ENCODE measurements at regions not wholly inside any gene's neighbourhood (a gene's known extent, or its start where the extent isn't known, plus 50 kb on each side); places are given as distances from the start of the nearest gene placed in this dataset.

DNA sequence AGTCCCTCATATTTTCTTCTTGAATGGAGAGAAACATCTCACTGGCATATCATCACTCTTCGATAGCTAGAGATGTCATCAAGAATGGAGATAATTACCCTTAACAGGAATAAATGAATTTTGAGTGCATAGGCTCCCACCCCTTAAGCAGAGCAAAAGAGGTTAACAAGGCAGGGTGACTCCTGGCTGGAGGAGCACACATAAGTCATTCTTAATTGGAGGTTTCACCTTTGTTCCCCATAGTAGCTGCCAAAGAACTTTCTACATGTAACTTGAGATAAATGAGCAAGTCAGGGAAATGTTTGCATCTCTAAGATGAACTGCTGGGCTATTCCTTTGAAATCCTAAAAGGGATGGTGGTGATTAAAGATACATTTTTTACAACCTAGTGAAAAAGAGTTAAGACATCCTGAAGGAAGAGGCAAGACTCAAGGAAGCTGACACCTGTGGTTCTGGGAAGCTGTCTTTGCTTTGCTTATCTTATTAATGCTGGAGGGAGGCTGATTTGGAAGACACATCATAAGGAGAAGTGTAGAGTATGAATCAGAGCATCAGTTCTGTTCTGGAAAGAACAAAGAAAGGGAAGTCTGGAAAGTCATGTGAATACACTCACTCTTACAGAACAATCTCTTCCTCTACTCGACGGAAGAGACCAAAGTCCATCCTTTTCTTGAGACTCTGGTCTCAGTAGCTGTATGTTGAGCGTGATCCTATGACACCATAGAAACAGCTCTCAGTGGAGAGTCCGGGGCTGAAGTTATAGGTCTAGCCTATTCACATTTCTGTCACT is 326.3 kb downstream of the OSTF1 start:
- no peak for DNase-seq (ENCODE audit: low read depth in 2 of 2)

DNA sequence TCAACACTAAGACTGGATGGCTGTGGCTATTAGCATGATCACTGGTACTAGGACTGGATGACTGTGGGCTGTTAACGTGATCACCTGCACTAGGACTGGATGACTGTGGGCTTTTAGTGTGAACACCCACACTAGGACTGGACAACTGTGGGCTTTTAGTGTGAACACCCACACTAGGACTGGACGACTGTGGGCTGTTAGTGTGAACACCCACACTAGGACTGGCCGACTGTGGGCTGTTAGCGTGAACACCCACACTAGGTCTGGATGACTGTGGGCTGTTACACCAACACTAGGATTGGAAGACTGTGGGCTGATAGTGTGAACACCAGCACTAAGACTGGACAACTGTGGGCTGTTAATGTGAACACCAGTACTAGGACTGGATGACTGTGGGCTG is 329.2 kb downstream of the OSTF1 start:
- DNase-seq (ENCODE audit: low read depth in 2 of 2): no peak

DNA sequence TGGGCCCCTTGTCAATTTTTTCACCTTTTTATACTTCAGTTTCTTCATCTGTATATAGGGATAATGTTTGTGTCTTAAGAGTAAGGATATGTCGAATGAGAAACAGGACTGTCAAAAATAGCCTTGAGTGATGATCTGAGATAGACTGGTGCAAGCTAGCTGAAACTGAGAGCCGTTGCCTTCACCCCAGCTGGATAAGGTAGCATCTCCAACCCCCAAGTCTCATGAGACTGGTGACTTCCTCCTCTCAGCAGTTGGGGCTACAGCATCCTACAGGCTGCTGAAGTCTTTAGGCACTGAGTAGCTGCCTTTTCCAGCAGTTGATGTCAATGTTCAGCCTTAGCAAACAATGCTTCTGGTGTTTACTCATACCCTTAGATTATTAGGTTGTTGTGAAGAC is 330.2 kb downstream of the OSTF1 start:
- DNase-seq (ENCODE audit: low read depth in 2 of 2): no peak

DNA sequence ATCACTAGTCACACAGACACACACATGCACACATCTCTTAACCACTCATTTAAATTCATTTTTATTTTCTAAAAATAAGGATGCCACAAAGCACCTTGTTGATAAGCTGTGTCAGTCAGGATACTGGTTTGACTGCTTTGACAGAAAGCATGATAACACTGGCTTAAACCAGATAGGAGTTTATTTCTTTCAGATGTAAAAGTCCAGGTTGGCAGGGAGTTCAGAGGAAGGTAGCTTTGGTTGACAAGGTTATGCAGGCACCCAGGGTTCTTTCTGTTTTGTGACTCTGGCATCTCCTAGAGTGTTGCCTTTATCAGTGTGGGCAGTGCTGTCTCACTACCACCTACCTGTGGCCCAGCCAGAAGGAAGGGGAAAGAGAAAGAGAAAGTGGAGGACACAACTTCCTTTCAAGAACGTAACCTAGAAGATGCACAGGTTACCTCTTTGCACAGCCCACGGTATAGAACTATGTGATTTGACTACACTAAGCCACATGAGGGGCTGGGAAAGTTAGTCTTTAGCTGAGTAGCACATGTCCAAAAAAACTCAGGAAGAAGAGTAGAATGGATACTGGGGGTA is 334.7 kb downstream of the OSTF1 start:
- no peak for DNase-seq (ENCODE audit: low read depth in 2 of 2)

DNA sequence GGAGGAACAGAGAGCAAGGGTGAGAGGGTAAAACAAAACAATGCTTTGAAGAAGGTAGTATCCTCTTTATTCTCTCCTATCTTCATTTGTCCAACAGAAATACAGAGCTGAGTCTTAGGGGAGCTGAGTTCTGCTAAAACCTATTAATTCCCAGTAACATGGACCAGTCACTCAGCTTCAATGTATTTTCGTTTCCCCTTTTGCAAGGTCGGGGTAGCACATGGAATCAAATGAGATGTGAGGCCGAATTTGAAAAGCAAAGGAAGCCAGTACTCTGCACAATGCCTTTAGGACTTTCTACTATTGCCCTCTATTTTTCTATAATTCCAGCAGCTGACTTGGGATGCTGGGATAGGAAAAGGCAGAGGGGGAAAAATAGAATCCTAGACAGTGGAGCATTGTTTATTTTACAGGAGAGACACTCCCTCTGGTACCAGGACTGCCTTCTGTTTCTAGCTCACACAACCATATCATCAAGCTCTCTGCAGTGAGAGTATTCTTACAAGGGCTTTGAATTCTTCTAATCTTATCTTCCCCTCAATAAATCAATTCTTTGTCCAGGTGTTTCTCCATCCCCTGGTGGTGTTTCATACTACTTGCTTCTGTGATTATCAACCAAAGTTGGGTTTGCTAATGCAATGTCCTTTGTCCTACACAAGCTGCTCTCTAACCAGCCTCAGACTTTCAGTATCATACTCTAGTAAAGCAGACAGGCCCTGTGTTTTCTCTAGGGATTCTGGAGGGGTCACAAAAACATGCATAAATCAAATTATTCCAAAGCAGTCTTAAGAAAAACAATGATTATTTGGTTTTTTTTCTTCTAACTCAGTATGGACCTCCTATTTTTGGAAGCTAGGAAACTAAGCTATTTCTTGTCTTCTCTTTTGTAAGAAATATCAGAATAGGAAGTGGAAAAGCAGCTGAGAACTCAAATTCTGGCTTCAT is 341.5 kb downstream of the OSTF1 start:
- DNase-seq (ENCODE audit: low read depth in 2 of 2): no peak

DNA sequence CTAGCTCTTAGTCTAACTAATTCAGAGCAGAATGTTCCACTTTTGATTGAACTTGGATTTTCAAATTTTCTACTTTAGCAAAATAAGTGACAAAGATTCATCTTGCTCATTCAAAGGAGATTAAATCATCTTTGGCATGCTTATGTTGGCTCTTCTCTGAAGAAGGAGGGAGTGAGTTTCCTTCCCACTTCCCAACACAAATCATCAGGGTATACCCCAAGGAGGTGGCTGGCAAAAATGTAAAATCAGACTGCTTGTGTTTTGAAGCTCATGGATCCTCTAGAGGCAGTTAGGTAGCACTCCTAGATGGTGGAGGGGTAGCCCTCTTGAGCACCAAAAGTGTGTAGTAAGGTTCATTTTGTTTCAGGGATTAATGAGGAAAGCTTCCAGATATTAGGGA is 343.1 kb downstream of the OSTF1 start:
- DNase-seq (ENCODE audit: low read depth in 2 of 2): no peak

DNA sequence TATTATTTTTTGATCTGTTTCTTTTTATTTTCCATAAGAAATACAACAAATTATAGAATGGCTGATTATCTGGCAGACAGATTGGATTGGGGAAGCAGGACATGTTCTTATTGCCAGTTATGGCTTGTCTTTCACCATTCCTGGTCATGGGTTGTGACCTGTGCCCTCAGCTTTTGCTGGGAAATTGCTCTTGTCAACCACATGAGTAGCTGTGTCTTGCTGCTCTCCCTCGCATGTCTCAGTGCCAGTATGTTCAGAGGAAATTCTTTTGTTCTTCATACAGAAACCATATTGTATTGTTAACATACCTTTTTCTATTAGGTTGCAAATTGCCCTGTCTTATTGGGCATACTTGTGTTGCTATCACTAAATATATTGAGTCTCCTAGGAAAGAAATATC is 344.1 kb downstream of the OSTF1 start:
- no peak for DNase-seq (ENCODE audit: low read depth in 2 of 2)

DNA sequence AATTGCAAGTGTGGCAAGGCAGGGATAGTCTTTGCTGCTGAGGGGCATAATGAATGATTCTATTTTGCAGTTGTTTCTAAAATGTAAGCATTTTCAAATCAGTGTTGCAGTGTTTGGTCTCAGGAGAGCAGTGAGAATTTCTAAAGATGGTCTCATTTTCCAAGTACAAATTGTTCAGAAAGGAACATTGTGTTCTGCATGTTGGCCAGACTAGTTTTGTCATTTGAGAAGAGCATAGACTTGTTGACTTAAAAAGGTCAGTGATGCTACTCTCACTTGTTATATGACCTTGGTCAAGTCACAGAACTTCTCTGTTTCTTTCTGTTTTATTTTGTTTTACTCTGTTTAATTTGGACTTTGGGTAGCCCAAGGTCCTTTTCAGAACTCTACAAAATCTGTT is 344.6 kb downstream of the OSTF1 start:
- DNase-seq (ENCODE audit: low read depth in 2 of 2): no peak

DNA sequence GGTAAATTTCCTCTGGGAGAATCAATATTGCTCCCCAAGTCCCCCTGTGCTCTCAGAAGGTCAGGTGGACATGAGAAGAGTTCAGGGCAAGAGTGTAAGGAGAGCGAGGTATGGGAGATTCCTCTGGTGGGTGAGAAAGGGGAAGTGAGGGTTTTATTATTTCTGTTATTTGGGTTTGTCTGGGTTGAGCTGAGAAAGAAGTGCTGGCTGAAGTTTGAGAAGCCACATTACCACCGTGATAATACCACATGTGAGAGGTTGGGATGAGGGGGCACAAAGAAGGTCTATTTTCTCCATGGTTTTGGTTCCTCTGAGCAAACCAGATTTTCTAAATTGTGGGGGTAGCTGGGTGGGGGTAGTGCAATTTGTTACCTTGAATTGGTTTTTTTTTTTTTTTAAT is 350.4 kb downstream of the OSTF1 start:
- no peak for DNase-seq (ENCODE audit: low read depth in 2 of 2)

DNA sequence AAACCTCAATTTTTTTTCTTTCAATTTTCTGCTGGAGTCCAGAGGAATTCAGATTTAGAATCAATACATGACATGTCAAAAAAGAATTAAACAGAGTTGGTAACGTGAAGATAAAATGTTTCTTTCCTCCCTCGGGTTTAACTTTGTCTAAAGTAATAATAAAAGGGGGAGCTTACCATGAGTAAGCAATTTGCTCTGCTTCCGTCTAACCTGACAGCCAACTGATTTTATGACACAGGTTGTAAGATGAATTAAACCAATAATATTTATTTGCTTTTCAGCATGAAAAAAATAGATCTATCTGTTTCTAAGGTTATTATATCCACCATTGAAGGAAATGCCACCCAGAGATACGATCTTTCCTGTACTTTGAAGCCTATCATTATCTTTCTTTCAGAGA is 352.6 kb downstream of the OSTF1 start:
- no peak for DNase-seq (ENCODE audit: low read depth in 2 of 2)

DNA sequence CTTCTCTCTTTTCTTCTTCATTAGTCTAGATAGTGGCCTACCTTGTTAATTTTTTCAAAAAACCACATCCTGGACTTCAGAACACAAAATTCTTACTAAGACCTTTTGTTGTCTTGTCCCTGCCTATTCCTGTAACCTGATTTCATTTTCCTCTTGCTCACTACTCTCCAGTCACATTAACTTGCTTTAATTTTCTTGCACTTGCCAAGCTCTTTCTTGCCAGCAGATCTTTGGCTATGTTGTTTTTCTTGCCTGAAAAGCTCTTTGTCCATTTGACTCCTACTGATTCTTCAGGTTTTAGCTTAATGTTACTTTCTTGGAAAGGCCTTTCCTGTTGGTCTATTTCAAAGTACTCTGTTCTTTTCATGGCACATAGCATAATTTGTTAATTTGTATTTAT is 356.8 kb downstream of the OSTF1 start:
- no peak for DNase-seq (ENCODE audit: low read depth in 2 of 2)

DNA sequence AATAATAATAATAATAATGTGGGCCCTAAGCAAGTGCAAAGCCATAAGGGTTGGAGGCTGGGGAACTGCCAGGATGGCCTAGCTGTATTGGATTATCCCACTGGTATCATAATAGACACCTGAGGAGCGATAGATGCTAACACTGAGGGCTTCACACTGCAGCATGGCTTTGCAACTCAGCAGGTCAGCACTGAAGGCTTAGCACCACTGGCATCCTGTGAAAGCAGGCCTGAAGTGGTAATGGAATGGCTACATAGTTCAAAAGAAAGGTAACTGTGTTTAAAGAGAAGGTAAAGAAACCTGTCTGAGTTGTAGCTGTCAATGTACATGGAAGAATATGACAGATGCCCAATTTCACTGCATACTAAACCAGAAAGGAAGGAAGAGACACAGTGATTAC is 359.0 kb downstream of the OSTF1 start:
- DNase-seq (ENCODE audit: low read depth in 2 of 2): no peak

DNA sequence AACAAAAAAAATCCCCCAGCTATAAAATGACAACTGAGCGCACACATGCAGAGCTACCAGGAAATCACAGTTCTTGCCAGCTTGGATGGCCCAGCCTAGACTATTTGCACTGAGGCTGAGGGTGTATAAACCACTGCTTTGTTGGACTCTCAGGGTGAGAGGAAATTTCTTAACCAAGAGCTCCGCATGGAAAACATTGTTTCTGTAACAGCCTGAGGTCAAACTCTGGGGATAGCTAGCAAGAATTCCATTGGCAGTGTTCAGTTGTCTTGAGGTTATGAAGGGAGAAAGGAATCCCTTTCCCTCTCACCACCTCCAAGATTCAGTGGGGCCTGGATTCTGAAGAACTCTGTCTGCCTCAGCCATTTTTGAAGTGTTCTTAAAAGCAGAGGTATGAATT is 360.0 kb downstream of the OSTF1 start:
- DNase-seq (ENCODE audit: low read depth in 2 of 2): no peak

DNA sequence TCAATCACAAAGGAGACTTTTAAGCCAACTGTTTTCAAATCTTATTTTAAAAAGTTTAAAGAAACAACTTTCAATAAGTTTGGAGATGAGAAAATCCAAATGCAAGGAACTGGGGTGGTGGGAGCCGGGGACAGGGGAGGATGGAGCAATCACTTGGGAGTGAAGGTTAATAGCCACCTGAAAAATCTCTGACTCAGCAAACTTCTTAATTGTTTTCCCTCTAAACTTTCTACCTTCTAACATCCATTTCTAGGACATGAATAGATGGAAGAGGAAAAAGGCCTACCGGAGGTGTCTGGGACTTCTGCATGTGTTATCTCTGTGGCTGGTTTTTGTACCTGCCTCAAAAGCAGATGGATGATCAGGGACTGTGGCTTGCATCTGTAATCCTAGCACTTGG is 360.6 kb downstream of the OSTF1 start:
- DNase-seq (ENCODE audit: low read depth in 2 of 2): no peak

DNA sequence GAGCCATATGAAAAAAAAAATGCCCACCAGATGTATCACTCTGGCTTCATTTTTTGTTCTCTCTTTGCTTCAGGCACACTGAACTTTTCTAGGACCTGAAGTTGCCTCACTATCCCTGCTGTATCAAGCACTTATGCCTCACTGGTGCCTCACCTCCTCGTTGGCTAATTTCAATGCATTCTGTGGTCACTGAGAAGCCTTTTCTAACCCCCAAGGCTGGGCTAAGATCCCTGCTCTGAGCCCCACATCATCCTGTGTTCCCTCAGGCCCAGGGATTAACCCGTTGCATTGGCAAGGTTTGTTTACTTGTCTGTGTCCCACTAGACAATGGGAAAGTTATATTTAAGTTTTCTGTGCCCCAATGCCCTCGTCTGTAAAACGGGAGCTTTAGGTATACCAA is 362.7 kb downstream of the OSTF1 start:
- no peak for DNase-seq (ENCODE audit: low read depth in 2 of 2)

DNA sequence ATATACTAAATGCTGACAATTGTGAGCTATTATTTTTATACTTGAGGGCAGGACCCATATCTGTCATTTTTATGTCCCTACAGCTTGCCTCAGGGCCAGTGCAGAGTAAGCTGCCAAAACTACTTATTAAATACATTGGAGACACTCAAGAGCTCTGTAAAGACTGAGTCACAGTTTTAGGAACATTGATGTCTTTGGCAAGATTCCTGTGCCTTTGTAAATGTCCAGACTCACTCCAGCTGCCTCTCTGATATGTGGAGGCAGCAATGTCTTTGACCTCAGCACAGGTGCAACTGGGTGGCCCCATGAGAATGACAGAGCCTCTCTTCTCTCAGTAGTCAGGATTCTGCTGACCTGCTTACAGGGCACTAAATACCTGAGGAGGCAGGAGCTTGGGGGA is 363.2 kb downstream of the OSTF1 start:
- DNase-seq (ENCODE audit: low read depth in 2 of 2): no peak

DNA sequence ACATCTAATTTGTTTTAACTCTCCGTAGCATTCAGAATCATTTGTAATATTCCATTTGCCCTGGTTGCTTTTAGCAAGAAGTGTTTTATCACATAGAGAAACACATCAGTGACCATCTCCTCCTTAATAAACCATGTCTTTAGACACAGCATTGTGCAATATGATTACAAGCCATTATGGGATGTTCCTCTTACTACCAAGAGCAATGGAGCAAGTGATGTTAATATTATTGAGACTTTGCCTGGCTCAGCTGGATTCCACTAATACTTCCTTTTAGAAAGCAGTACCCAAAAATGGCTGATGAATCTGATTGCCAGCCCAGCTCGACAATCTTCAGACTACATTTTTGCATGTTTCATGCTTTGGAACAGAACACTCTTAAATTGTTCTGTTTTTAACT is 364.2 kb downstream of the OSTF1 start:
- DNase-seq (ENCODE audit: low read depth in 2 of 2): no peak

DNA sequence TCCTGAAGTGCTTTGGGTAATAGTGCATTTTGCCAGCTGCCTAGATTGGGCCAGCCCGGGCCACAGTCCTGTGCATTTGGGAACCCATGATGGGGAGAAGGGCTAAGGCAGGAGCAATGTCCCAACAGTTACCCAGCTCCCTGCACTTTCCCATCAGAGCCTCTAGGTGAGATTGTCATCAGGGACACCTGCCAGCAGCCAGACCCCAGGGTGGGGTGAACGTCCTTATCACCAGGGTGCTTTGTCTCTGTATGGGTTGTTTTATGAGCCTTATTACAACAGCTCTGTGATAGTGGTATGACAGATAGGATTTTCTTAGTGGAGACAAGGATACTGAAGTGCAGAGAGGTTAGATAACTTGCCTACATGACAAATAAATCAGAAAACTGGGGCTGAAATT is 365.7 kb downstream of the OSTF1 start:
- no peak for DNase-seq (ENCODE audit: low read depth in 2 of 2)

DNA sequence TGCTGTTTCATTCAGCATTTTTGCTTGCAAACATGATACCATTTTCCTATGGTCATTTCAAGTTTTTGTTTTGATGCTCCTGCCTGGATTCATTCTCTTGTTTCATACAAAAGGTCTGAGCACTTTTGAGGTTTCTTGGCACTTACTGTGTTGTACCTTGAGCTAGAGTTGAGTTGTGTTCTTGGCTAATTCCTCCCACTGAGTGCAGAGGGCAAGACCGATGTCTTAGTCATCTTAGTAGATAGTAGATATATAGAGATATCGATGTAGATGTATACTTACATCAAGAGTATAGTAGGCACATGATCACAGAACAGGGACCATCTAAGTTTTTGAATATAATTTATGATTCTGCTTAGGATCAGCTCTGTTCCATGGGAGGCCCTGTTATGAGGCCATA is 366.6 kb downstream of the OSTF1 start:
- no peak for DNase-seq (ENCODE audit: low read depth in 2 of 2)

DNA sequence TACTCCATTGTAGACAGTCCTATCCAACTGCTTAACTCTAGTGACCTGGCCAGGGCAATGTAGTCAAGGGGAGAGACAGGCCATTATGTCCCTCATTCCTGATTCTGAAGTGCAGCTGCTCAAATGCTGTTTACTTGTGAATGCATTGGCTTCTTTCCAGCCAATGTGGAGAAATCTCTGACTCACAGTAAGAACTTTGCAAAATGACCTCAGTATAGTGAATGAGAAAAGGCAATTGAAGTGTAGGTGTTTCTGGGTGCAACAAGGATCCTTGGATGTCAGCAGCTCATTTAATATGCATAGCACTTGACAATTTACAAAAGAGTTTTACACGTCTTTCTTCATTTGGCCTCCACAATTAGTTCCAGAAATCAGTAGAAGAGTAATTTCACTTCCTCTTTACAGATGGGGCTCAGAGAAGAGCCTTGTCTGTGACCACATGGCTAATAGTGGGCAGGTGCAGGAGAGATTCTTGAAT is 367.2 kb downstream of the OSTF1 start:
- DNase-seq (ENCODE audit: low read depth in 2 of 2): no peak

DNA sequence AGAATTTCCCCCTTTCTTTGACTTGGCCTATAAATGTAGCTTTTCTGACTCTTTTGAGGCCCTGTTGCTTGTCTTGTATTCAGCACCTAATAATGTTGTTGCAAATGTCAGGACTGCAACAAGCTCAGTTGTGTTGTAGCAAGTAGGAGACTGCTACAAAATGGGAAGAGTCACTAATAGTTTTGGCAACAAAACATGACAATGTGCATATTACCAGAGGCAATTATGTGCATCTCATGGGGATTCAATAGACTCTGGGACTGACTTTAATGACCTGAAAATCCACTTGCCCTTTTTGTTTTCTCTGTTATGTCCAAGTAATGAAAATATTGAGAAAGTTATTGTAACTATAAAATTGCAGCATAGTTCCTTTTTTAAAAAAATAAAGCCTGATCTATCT is 368.4 kb downstream of the OSTF1 start:
- DNase-seq (ENCODE audit: low read depth in 2 of 2): no peak

DNA sequence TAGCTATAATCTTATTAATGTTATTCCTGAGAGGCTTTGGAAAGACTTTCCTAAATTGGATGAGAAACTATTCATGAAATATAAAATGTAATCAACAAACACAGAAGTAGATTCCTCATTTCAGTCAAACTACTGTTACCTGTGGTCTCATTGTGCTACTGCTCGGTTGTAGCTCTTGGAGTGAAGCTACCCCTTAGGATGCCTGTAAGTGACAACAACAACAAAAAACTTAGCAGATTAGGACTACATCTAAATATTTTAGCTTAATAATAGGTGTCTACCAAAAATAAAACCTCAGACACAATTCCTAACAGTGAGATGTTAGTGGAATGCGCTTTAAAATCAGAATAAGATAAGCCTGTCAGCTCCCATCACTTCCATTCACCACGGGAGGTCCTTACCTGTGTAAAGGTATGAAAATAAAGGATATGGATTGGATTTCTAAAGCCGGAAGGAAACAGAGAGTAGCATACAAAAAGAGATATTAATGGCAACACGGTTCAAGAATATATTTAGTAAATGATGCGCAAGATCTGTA is 369.2 kb downstream of the OSTF1 start:
- no peak for DNase-seq (ENCODE audit: low read depth in 2 of 2)
